ENCODE measurements at regions not wholly inside any gene's neighbourhood (a gene's known extent, or its start where the extent isn't known, plus 50 kb on each side); places are given as distances from the start of the nearest gene placed in this dataset.

GRCh38 chr2:220995581-220995980 lies 576.5 kb downstream of the EPHA4 start:
- no peak for DNase-seq

GRCh38 chr2:220998156-220998555 lies 573.9 kb downstream of the EPHA4 start:
- no peak for DNase-seq

DNA sequence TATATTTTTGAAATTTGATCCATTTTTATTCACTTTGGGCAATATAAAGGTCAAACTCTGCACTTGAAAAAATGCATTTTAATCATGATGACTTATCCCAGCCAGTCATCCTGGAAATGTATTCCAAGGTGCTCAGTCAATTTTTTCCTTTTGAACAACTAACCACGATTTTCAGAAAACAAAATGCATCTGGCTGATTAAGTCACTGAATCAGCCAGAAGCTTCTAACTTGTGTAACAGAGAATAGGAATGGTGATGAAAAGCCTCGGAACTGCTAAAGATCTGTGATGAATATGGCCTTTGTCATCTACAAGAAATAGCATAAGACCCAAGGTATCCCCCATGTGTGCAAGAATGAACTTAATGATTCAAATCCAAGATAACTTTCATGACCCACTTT lies 572.7 kb downstream of the EPHA4 start:
- DNase-seq = no peak

- no peak for DNase-seq
These were observed 570.7 kb downstream of the EPHA4 start for GRCh38 chr2:221001381-221001801.

- DNase-seq = no peak
These were observed 569.9 kb downstream of the EPHA4 start for GRCh38 chr2:221002101-221002685.

GRCh38 chr2:221005338-221005737 lies 566.8 kb downstream of the EPHA4 start:
- DNase-seq = no peak

DNA sequence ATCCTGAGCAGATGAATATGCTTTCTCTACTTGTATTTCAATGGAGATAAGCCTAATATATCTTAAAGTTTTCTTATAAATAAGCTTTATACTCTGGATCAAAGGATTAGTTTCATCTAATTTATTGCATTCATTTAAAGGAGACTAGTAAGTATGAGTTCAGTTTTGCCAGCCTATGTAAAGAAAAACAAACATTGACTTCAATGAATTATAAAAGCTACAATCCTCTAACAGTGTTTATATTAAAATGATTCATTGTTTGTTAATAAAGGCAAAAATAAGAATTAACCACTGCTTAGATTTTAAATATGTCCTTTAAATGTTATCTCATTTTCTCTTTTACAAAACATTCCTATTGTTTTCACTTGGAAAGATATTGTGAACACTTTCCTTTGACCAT lies 566.0 kb downstream of the EPHA4 start:
- DNase-seq = no peak

GRCh38 chr2:221016551-221016950 lies 555.6 kb downstream of the EPHA4 start:
- DNase-seq = no peak

DNA sequence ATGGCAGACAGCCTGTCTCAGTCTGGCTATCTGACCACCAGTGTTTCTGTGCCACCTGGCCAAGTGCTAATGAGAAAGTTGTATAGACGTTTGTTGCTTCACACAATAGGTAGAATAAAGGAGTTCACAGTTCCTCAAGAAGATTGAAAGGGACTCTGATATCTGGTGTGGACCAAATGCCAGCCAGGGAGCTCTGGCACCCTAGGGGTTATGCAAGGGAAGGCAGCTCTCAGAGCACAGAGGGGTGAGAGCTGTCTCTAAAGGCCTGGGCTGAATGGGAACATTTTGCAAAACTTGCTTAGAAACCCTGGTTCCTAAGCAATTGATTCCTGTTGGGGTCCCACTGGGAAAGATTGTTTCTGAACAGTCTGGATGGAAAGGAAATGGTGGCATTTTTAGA lies 553.8 kb downstream of the EPHA4 start:
- no peak for DNase-seq

GRCh38 chr2:221019668-221020067 lies 552.4 kb downstream of the EPHA4 start:
- no peak for DNase-seq

GRCh38 chr2:221022554-221022953 lies 549.5 kb downstream of the EPHA4 start:
- DNase-seq = no peak

DNA sequence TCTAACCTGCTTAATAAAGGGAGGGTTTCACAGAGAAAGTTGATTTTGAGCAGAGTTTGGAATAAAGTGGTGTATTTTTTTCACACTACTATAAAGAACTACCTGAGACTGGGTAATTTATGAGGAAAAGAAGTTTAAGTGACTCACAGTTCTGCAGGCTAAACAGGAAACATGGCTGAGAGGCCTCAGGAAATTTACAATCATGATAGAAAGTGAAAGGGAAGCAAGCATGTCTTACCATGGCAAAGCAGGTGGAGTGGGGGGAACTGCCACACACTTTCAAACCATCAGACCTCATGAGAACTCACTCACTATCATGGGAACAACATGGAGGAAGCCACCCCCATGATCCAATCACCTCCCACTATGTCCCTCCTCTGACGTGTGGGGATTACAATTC lies 546.7 kb downstream of the EPHA4 start:
- no peak for DNase-seq

DNA sequence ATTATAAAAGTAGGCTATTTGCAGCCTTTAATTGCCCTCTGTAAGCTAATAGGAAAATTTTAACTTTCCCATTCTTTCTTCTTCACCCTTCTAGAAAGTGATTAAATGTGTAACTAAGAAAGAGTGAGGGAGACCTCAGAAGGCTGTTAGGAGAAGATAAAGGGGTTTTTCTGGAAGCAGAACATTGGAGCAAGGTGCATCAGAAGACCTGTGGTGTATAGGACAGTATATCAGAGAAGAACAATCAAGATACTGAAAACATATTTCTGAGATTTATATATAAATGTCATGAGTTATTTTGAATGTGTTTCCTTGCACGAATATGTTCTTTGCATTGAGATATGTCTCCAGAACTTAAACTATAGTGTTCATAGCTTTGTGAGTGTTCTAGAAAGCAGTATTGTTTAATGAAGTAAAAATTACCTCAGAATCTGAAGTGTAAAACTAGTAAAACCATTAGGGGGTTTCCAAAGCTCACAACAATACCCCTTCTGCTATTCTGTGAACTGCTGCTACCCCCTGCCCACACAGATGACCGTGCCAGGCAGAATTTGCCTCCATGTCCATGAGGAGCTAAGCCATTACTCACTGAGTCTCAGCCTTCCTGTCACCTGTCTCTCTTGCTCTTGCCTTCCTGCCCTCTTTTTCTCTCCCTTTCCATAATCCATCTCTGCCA lies 537.9 kb downstream of the EPHA4 start:
- no peak for DNase-seq

DNA sequence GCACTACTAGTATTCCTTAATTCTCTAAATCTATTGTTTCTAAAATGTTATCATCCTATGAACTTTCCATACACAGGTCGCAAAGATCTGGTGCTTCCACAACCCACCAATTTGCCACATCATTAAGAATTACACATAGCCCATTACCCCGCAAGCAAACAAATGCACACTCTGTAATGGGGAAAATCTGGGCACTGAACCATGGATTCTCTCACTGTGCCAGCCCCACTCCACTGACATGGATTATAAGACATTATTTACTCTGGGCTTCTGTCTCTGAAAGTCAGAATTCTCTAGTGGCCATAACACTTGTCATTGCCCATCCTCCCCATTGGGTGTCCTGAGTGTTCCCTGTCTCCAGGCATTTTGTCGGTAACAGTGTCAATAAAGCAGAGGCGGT lies 537.1 kb downstream of the EPHA4 start:
- no peak for DNase-seq

DNA sequence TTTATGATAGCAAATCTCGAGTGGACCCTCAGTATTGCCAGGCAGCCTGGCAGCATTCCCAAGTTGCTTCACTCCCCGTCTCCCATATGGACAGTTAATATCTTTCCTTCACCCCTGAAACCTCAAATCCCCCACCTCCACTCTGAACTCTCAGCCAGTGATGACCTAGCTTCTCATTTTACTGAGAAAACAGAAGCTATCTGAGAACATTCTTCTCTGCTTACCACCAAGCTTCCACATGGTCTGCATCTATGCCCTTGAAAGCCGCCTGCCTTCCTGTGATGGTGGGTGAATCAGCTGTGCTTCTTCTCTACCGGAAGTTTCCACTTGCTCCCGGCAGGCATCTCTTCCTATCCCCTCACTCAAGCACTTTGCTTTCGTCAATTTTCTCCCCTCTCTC lies 529.2 kb downstream of the EPHA4 start:
- DNase-seq = no peak

GRCh38 chr2:221044781-221045180 lies 527.3 kb downstream of the EPHA4 start:
- no peak for DNase-seq

DNA sequence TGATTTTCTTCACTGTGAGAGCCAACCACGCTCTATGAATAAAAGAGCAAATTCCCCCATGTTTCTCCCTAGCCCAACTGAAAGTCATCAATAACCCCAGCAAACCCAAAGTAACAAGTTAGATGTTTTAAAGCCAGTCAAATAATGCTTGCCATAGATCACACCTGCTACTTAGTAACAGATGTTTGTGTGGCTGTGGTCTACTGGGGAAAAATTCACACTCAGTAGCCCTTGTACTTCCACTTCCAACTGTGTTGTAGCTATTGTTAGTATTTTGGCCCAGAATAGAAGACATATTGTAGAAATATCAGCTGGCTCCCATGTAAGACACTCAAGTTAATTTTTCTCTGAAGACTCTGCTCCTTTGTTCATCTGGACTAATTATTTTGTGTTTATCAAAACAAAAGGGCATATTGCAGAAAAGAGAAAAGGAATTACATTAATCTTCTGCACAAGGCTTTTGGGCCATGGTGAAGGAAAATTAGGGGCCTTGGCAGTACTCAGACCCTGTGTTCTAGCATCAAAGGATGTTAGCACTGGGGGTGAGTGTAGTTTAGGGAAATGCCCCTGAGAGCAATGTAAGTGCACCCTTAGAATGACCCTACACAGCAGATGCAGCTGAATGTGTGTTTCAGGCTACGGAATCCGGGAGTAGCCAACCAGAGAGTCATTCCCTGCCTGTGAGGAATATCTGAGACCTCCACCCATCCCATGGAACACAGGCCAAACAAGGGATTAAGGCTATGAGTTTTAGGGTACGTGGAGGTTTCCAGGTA lies 521.9 kb downstream of the EPHA4 start:
- DNase-seq = no peak

GRCh38 chr2:221051162-221051561 lies 520.9 kb downstream of the EPHA4 start:
- no peak for DNase-seq

- DNase-seq = no peak
These were observed 511.7 kb downstream of the EPHA4 start for GRCh38 chr2:221060376-221060775.

- DNase-seq = no peak
These were observed 508.5 kb downstream of the EPHA4 start for GRCh38 chr2:221063568-221063967.

GRCh38 chr2:221064058-221064854 lies 507.8 kb downstream of the EPHA4 start:
- DNase-seq = no peak

GRCh38 chr2:221064880-221065279 lies 507.2 kb downstream of the EPHA4 start:
- no peak for DNase-seq

DNA sequence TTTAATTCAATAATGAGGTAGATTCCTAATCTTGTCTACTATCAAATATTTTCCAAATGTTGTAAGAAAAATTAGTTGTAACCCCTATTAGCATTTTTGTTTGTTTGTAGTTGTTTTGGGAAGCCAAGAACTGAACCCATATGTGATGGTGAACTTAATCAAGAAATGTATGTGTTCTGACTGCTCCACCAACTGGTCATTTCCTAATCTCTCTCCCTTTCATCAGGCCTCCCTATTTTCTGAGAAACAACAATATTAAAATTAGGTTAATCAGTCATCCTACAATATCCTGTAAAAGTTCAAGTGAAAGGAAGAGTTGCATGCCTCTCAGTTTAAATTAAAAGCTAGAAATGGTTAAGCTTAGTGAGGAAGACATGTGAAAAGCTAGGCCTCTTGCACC lies 504.0 kb downstream of the EPHA4 start:
- DNase-seq = no peak

Measured in occipital lobe (tissue), 1 donor.